ENCODE measurements at regions not wholly inside any gene's neighbourhood (a gene's known extent, or its start where the extent isn't known, plus 50 kb on each side); places are given as distances from the start of the nearest gene placed in this dataset.
A peak's percentile ranks its signal among the peaks of the same experiment; 100 is the strongest.

DNA sequence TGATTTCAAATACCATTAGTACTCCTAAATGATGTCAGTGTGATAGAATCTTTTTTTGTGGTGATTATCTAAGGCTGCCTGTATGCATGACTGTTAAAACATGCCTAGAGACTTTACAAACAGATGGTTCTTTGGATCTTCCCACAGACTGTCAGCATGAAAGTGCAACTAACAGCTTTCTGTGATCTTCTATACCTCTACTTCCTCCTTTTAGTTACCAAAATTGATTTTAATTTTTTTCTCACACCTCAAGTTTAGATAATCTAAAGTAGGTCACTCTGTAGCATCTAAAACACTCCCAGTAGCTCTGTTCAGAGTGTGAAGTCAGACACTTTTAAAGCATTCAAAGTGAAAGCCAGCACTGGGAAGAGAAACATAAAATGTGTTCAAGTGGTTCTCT, 534.5 kb downstream of the PTPRC start (continued):
- TF ChIP-seq PAX8 (IDR thresholded peaks at IDR 0.05) (no peak), RBBP5 (conservative IDR thresholded peaks at IDR 0.05) (no peak), ZNF217 (IDR thresholded peaks at IDR 0.05) (peak; percentile 68; the same call in 1 of the 2 replicates), ZSCAN29 (IDR thresholded peaks at IDR 0.05) (no peak), TCF7 (IDR thresholded peaks at IDR 0.05; ENCODE audit: borderline replicate concordance) (peak; percentile 87), ESRRA (IDR thresholded peaks at IDR 0.05; ENCODE audit: low read length) (no peak), CEBPB (IDR thresholded peaks at IDR 0.05; ENCODE audit: borderline replicate concordance in 1 of 2, low read depth in 2 of 2, low read length in 2 of 2) (no peak)
- TF ChIP-seq, protein P1, sequence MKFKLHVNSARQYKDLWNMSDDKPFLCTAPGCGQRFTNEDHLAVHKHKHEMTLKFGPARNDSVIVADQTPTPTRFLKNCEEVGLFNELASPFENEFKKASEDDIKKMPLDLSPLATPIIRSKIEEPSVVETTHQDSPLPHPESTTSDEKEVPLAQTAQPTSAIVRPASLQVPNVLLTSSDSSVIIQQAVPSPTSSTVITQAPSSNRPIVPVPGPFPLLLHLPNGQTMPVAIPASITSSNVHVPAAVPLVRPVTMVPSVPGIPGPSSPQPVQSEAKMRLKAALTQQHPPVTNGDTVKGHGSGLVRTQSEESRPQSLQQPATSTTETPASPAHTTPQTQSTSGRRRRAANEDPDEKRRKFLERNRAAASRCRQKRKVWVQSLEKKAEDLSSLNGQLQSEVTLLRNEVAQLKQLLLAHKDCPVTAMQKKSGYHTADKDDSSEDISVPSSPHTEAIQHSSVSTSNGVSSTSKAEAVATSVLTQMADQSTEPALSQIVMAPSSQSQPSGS (IDR thresholded peaks at IDR 0.05; ENCODE audit: low read length): peak; percentile 98
- TF ChIP-seq, protein P2, sequence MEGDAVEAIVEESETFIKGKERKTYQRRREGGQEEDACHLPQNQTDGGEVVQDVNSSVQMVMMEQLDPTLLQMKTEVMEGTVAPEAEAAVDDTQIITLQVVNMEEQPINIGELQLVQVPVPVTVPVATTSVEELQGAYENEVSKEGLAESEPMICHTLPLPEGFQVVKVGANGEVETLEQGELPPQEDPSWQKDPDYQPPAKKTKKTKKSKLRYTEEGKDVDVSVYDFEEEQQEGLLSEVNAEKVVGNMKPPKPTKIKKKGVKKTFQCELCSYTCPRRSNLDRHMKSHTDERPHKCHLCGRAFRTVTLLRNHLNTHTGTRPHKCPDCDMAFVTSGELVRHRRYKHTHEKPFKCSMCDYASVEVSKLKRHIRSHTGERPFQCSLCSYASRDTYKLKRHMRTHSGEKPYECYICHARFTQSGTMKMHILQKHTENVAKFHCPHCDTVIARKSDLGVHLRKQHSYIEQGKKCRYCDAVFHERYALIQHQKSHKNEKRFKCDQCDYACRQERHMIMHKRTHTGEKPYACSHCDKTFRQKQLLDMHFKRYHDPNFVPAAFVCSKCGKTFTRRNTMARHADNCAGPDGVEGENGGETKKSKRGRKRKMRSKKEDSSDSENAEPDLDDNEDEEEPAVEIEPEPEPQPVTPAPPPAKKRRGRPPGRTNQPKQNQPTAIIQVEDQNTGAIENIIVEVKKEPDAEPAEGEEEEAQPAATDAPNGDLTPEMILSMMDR (IDR thresholded peaks at IDR 0.05 in 2 of 3, conservative IDR thresholded peaks at IDR 0.05 in 1 of 3; ENCODE audit: control insufficient read depth in 2 of 3, extremely low read depth in 1 of 3, insufficient read depth in 1 of 3, low read depth in 3 of 3, low read length in 3 of 3): no peak
- TF ChIP-seq, protein P3, sequence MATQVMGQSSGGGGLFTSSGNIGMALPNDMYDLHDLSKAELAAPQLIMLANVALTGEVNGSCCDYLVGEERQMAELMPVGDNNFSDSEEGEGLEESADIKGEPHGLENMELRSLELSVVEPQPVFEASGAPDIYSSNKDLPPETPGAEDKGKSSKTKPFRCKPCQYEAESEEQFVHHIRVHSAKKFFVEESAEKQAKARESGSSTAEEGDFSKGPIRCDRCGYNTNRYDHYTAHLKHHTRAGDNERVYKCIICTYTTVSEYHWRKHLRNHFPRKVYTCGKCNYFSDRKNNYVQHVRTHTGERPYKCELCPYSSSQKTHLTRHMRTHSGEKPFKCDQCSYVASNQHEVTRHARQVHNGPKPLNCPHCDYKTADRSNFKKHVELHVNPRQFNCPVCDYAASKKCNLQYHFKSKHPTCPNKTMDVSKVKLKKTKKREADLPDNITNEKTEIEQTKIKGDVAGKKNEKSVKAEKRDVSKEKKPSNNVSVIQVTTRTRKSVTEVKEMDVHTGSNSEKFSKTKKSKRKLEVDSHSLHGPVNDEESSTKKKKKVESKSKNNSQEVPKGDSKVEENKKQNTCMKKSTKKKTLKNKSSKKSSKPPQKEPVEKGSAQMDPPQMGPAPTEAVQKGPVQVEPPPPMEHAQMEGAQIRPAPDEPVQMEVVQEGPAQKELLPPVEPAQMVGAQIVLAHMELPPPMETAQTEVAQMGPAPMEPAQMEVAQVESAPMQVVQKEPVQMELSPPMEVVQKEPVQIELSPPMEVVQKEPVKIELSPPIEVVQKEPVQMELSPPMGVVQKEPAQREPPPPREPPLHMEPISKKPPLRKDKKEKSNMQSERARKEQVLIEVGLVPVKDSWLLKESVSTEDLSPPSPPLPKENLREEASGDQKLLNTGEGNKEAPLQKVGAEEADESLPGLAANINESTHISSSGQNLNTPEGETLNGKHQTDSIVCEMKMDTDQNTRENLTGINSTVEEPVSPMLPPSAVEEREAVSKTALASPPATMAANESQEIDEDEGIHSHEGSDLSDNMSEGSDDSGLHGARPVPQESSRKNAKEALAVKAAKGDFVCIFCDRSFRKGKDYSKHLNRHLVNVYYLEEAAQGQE (IDR thresholded peaks at IDR 0.05; ENCODE audit: low read depth, low read length): no peak
- TF ChIP-seq, protein P4, sequence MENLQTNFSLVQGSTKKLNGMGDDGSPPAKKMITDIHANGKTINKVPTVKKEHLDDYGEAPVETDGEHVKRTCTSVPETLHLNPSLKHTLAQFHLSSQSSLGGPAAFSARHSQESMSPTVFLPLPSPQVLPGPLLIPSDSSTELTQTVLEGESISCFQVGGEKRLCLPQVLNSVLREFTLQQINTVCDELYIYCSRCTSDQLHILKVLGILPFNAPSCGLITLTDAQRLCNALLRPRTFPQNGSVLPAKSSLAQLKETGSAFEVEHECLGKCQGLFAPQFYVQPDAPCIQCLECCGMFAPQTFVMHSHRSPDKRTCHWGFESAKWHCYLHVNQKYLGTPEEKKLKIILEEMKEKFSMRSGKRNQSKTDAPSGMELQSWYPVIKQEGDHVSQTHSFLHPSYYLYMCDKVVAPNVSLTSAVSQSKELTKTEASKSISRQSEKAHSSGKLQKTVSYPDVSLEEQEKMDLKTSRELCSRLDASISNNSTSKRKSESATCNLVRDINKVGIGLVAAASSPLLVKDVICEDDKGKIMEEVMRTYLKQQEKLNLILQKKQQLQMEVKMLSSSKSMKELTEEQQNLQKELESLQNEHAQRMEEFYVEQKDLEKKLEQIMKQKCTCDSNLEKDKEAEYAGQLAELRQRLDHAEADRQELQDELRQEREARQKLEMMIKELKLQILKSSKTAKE (IDR thresholded peaks at IDR 0.05; ENCODE audit: low read depth, poor library complexity, severe bottlenecking): peak; percentile 87
- TF ChIP-seq, protein P5, sequence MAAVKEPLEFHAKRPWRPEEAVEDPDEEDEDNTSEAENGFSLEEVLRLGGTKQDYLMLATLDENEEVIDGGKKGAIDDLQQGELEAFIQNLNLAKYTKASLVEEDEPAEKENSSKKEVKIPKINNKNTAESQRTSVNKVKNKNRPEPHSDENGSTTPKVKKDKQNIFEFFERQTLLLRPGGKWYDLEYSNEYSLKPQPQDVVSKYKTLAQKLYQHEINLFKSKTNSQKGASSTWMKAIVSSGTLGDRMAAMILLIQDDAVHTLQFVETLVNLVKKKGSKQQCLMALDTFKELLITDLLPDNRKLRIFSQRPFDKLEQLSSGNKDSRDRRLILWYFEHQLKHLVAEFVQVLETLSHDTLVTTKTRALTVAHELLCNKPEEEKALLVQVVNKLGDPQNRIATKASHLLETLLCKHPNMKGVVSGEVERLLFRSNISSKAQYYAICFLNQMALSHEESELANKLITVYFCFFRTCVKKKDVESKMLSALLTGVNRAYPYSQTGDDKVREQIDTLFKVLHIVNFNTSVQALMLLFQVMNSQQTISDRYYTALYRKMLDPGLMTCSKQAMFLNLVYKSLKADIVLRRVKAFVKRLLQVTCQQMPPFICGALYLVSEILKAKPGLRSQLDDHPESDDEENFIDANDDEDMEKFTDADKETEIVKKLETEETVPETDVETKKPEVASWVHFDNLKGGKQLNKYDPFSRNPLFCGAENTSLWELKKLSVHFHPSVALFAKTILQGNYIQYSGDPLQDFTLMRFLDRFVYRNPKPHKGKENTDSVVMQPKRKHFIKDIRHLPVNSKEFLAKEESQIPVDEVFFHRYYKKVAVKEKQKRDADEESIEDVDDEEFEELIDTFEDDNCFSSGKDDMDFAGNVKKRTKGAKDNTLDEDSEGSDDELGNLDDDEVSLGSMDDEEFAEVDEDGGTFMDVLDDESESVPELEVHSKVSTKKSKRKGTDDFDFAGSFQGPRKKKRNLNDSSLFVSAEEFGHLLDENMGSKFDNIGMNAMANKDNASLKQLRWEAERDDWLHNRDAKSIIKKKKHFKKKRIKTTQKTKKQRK (IDR thresholded peaks at IDR 0.05; ENCODE audit: low read depth, low read length): no peak
- TF ChIP-seq, protein P6, sequence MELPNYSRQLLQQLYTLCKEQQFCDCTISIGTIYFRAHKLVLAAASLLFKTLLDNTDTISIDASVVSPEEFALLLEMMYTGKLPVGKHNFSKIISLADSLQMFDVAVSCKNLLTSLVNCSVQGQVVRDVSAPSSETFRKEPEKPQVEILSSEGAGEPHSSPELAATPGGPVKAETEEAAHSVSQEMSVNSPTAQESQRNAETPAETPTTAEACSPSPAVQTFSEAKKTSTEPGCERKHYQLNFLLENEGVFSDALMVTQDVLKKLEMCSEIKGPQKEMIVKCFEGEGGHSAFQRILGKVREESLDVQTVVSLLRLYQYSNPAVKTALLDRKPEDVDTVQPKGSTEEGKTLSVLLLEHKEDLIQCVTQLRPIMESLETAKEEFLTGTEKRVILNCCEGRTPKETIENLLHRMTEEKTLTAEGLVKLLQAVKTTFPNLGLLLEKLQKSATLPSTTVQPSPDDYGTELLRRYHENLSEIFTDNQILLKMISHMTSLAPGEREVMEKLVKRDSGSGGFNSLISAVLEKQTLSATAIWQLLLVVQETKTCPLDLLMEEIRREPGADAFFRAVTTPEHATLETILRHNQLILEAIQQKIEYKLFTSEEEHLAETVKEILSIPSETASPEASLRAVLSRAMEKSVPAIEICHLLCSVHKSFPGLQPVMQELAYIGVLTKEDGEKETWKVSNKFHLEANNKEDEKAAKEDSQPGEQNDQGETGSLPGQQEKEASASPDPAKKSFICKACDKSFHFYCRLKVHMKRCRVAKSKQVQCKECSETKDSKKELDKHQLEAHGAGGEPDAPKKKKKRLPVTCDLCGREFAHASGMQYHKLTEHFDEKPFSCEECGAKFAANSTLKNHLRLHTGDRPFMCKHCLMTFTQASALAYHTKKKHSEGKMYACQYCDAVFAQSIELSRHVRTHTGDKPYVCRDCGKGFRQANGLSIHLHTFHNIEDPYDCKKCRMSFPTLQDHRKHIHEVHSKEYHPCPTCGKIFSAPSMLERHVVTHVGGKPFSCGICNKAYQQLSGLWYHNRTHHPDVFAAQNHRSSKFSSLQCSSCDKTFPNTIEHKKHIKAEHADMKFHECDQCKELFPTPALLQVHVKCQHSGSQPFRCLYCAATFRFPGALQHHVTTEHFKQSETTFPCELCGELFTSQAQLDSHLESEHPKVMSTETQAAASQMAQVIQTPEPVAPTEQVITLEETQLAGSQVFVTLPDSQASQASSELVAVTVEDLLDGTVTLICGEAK (IDR thresholded peaks at IDR 0.05; ENCODE audit: borderline replicate concordance): no peak
